ENCODE measurements at regions not wholly inside any gene's neighbourhood (a gene's known extent, or its start where the extent isn't known, plus 50 kb on each side); places are given as distances from the start of the nearest gene placed in this dataset.

DNA sequence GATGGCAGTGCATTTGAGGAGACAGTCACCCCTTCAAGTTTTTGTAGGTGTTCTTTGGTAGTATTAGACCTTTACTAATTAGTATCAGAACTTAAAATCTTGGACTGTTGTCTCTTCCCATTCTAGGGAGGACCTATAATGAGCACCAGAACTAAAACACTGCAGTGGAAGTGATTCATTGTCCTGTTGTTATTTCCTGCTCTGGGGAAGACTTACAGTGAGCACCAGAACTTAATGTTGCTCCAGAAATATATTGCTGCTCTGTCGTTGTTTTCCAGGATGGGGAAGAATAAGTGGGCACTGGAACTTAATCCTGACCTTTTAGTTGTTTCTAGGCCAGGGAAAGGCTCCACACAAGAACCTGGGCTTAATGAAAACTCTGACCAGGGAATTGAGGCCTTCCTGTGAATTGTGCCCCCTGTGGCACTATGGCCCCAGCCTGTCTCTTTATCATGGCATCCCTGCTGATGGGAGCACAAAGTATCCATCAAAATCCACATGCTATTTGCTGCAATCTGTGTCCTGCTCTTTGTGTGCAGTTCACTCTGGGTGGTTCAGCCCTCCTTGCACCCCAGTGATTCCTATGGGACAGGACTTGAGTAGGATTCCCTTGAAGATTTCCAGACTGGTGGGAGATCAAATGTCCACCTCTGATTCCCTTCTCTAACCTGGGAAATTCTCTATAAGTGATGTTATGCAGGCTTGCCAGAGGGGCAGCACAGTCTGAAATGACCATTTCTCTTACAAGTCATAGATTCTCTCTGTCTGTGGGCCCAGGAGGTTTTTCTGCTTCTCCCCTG, 175.8 kb downstream of the PAWR start:
- TF ChIP-seq, protein P1, sequence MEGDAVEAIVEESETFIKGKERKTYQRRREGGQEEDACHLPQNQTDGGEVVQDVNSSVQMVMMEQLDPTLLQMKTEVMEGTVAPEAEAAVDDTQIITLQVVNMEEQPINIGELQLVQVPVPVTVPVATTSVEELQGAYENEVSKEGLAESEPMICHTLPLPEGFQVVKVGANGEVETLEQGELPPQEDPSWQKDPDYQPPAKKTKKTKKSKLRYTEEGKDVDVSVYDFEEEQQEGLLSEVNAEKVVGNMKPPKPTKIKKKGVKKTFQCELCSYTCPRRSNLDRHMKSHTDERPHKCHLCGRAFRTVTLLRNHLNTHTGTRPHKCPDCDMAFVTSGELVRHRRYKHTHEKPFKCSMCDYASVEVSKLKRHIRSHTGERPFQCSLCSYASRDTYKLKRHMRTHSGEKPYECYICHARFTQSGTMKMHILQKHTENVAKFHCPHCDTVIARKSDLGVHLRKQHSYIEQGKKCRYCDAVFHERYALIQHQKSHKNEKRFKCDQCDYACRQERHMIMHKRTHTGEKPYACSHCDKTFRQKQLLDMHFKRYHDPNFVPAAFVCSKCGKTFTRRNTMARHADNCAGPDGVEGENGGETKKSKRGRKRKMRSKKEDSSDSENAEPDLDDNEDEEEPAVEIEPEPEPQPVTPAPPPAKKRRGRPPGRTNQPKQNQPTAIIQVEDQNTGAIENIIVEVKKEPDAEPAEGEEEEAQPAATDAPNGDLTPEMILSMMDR (IDR thresholded peaks at IDR 0.05) = no peak
- TF ChIP-seq POLR2A (IDR thresholded peaks at IDR 0.05) = no peak

Measured in uterus (tissue), 2 donors.